KOPT-K1 (cell line): ENCODE measurements at regions not wholly inside any gene's neighbourhood (a gene's known extent, or its start where the extent isn't known, plus 50 kb on each side); places are given as distances from the start of the nearest gene placed in this dataset.
"Not testable (repeated sequence)": the region's sequence is repeated elsewhere in the genome, so short reads cannot be mapped to it uniquely, and the experiment has no call there.

Experiments
- H3K27ac ChIP-seq: fragments of 200-600 bp; sonication (generic); 2 replicates; pipeline ENCODE4 v1.5.1; 2016; ENCODE audit warnings: antibody characterized with exemption, mild to moderate bottlenecking, low read depth, low read length; ENCODE audit not compliant: poor library complexity, severe bottlenecking
- H3K36me3 ChIP-seq: fragments of 200-600 bp; sonication (generic); 2 replicates; pipeline ENCODE4 v1.5.1; 2017; ENCODE audit warnings: antibody characterized with exemption, mild to moderate bottlenecking, low read length, moderate library complexity; ENCODE audit not compliant: insufficient read depth
- H3K9me3 ChIP-seq: fragments of 200-600 bp; sonication (generic); 2 replicates; pipeline ENCODE4 v1.5.1; 2017; ENCODE audit warnings: antibody characterized with exemption, low read length, mild to moderate bottlenecking; ENCODE audit not compliant: insufficient read depth, poor library complexity, severe bottlenecking

DNA sequence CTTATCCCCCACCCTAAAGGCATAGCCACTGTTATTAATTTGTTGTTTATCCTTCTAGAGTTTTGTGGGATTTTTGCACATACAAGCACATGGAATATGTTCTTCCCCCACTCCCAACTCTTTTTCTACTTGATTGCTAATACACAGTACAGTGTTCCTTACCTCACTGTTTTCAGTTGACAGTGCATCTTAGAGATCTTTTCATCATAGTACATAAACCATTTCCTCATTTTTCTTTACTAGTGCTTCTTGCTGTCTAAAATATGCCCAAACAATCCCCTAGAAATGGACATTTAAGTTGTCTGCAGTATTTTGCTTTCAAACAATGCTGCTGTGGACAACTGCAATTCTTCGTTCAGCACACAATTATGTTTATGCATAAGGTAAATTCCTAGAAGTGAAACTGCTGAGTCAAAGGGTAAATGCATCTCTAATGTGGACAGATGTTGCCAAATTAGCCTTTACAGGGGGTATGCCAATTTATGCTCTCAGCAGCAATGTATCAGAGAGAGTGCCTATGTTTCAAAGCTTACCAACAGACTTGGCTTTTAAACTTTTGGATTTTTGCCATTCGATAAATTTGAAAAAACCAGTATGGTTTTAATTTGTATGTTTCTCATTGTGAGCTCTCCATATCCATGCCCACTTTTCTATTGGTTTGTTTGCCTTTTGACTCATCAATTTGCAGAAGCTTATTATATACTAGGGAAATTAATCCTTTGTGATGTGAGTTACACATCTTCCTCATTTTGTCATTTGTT lies 132.6 kb downstream of the MRPS6 start:
- Histone ChIP-seq H3K27ac (no peak overlapping the region), H3K36me3 (no peaks in the 10 kb centered on the region), H3K9me3 (peaks cover 7% of the 10 kb centered on the region)

DNA sequence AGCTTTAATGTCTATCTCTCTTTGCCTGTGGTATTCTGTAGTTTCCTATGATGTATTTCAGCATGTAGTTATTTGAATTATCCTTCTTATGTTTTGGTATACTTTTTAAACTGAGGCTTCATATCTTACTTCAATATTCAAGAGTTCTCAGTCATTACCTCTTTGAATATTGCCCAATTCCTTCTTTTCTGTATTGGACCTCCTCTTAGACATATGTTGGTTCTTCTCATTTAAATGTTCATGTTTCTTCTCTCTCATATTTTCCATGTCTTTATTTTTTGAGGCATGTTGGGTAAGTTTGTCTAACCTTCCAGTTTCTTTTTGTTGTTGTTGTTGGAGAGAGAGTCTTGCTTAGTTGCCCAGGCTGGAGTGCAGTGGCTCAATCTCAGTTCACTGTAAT lies 140.6 kb downstream of the MRPS6 start:
- H3K9me3 ChIP-seq = peaks cover 17% of the 10 kb centered on the region
- no peaks in the 10 kb centered on the region for H3K36me3 ChIP-seq
- no peak overlapping the region for H3K27ac ChIP-seq

DNA sequence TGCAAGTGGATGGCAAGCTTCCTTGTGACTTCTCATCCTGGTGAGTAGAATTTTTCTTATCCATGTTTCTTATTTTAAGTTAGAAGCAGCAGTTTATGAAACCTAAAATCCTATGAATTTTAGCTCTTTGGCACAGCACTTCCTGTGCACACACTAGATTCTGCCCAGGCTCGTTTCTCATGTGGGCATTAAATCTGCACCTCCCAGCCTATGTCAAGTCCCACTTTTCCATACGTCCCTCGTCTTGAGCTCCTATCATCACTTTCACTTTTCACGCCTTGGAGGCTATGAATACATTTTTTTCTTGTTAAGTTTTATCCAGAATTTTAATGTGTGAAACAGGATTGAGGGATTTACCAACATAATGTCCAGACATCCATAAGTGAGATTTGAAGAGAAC lies 142.1 kb downstream of the MRPS6 start:
- Histone ChIP-seq H3K27ac (no peak overlapping the region), H3K36me3 (no peaks in the 10 kb centered on the region), H3K9me3 (peaks cover 10% of the 10 kb centered on the region)

DNA sequence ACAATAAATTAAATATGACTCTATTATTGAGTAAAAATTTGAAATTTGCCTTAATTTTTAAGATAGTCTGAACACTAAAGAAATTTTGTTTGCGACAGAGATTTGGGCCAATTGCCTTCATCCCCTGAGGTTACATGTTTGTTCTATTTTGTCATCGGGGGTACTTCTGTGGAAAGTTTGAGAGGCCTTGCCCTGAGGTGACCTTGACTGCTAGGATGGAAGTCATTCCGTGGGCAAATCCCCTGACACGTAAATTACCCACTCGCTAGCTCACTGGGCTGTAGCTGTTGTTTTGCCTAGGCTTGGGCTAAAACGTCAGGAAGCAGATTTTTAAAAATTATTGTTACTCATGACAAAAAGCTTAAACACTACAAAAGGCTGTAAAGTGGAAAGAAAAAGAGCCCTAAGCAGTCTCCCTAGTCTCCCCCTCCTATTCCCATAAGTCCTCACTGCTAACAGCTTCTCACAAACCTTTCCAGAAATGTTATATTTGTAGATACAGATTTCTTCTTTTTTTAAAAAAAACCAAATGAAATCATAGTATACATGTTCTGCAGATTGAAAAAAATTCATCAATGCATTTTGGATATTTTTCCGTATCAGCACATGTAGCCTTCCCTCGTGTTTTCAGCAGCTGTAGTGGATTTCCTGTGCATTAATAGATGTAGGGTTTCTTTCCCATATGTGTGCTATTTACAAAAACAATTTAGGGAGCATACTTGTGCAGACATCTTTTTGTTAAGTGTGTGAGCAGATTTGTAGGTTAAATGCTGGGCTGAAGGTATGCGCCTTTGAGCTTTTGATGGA lies 142.7 kb downstream of the MRPS6 start:
- H3K27ac ChIP-seq = no peak overlapping the region
- H3K36me3 ChIP-seq = no peaks in the 10 kb centered on the region
- peaks cover 10% of the 10 kb centered on the region for H3K9me3 ChIP-seq

DNA sequence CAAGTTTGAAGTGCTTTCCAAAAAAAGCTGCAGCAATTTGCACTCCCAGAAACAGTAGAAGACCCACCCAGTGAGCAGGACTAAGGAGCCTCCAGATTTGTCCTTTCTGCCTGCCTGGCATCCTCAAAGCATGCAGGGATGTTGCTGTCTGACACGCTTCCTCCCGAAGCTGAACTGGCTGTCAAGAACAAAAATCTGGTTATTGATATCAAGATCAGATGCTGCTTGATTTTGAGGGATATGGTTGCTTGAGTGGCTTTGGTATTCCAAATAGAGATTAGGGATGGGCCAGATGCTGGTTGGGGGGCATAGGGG lies 143.3 kb downstream of the MRPS6 start:
- no peaks in the 10 kb centered on the region for H3K36me3 ChIP-seq
- H3K27ac ChIP-seq = no peak overlapping the region
- H3K9me3 ChIP-seq = peaks cover 10% of the 10 kb centered on the region

DNA sequence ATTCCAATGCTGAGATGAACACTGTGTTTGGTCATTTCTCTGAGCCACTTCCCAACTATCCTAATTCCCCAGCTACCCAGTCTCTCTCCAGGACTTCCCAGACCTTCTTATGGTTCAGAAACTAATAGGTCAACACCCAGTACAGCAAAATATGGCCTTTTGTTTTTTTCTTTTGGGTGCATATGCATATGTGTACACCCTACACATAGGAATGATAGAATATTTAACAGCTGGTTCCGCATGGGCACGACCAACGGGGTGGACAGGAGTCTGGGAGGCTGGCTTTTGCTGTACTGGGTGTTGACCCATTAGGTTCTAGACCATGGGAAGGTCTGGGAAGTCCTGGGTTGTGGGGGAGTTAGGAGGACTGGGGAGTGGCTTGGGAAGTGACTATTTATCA lies 143.9 kb downstream of the MRPS6 start:
- Histone ChIP-seq H3K27ac (no peak overlapping the region), H3K36me3 (no peaks in the 10 kb centered on the region), H3K9me3 (peaks cover 10% of the 10 kb centered on the region)

DNA sequence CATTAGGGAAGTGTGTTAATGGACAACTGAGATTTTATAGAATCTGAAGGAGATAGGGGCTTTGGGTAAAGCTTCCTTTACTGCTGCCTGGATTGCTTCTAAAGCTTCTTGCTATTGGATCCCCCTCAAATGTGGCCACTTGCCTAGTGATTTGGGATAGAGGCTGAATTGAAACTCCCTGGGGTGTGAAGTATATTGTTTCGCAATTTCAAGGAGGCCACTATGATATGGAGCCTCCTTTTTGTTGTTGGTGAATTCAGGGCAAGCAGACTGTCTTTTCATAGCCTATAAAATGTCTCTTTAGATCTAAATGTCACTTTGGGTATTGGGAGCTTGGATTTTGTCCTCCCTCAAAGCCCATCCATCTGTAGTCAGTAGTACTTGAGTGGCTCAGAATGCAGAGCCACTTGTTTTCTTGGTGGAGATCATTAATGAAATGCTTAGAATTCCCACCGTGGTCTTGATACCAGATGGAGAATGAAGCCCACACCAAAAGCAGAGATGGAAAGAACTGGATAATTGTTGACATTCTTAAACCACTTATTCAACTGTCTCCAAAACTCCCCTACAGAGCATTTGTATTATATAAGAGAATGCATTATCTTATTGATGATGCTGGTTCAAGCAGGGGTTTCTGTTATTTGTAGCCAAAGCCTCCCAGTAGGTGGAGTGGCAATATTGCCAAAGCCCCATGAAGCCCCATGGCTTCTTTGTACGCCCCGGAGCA lies 144.3 kb upstream of the KCNE2 start:
- peaks cover under 1% of the 10 kb centered on the region for H3K9me3 ChIP-seq
- no peak overlapping the region for H3K27ac ChIP-seq

DNA sequence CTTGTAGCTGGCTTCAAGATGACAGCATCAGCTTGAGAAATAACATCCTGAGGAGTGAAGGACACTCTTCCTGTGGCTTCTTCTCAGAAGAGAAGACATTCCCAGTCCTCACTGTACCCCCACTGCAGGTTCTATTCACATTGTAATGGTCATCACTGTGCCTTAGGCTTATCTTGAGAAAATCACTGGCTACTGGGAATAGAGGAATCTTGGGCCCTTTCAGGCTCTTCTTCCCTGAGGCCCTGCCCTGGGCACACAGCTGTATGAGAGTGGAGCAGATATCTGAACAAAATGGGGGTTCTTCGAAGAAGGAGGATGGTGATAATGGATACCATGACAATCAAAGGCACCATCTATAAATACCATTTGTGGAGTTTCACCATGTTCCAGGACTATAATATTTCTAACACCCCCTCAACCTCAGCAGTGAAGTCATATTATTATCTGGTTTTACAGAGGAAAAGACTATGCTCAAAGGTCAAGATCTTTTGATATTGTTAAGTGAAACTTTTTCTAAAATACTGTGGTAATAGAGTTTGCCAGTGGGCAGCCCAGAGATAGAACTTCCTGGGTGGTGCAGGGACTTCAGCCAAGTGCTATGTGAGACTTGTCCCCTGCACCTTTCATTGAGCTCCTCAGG lies 143.1 kb upstream of the KCNE2 start:
- Histone ChIP-seq H3K9me3 (no peaks in the 10 kb centered on the region), H3K27ac (no peak overlapping the region), H3K36me3 (no peaks in the 10 kb centered on the region)

More for the DNA sequence above, 144.3 kb upstream of the KCNE2 start:
- no peaks in the 10 kb centered on the region for H3K36me3 ChIP-seq

DNA sequence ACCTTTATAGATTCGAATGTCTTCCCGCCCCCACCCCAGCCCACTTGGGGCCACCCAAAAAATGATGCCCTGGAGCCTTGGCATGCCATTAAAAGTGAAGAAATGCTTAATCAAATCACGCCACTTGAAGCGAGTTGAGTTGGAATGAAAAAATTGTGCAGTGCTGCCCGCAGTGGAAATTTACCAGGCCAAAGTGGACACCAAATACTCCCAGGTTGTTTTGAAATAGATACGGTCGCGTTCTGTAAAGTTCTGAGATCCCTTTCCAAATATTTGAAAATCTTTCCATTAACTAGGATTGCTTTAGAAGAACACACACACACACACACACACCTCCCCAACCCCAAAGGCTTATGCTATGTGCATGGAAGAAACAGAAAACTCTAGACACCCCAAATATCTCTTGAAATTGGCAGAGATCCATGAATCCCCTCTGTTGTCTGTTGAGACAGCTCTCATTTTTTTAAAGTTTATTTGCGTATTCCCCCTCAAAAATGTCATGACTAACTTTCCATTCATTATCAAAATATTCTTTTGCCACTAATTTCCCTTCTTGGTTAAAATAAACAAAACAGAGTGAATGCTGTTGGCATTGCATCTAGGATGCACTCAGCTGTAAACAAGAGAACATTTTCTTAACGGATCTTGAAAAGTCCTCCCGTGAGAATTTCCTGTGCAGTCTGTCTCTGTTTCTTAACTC lies 142.3 kb upstream of the KCNE2 start:
- Histone ChIP-seq H3K9me3 (no peaks in the 10 kb centered on the region), H3K36me3 (no peaks in the 10 kb centered on the region), H3K27ac (no peak overlapping the region)

DNA sequence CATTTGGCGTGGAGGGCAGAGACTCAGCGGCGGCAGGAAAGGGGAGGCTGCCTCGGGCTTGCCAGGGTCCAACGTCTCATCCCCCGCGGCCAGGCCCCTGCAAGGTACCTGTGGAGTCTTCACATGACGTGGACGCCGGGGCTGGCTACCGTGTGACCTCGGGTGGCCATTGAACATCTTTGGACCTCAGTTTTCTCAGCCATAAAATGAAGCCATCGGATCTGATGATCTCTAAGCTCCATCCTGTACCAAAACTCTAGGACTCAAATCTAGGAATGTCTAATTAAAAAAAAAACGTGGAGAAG lies 141.8 kb upstream of the KCNE2 start:
- no peaks in the 10 kb centered on the region for H3K9me3 ChIP-seq
- H3K36me3 ChIP-seq = no peaks in the 10 kb centered on the region
- H3K27ac ChIP-seq = no peak overlapping the region

DNA sequence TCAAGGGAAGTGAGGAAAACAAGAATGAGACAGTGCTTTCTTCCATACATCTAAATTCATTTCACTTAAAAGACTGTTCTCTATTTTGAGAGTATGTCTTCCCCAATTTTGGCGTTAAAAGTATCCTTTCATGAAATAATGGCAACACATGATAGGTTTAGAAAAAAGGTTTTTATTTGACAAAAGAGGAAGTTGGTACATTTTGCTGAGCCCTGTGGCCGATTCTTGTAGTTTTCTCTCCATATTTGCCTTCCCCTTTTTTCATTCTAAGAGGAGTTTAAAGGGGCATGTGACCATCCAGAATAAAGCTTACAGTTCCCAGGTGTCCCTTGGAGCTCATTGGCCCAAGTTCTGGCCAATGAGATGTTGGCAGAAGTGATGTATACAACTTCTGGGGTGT lies 140.4 kb upstream of the KCNE2 start:
- H3K36me3 ChIP-seq = no peaks in the 10 kb centered on the region
- H3K27ac ChIP-seq = no peak overlapping the region
- no peaks in the 10 kb centered on the region for H3K9me3 ChIP-seq

DNA sequence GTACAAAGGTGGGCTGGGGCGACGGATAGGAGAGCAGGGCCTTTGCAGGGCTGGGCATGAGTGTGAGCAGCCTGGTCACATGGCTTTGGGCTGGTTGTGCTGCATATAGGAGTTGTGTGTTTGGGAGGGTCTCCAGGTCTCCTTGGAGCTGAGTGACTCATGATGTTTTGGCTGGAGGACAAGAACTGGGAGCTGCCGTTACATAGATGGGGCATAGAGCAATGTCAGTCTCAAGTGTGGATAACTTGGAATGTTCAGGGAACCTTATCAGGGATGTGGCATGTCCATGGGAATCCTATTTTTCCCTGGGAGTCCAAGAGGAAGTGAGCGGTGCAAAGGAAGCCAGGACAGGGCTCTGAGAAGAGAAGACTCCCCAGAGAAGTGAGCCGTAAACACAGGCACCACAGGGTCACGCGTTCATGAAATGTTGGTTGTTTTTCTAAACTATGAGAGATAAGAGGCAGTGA lies 136.4 kb upstream of the KCNE2 start:
- Histone ChIP-seq H3K36me3 (no peaks in the 10 kb centered on the region), H3K9me3 (no peaks in the 10 kb centered on the region), H3K27ac (no peak overlapping the region)

DNA sequence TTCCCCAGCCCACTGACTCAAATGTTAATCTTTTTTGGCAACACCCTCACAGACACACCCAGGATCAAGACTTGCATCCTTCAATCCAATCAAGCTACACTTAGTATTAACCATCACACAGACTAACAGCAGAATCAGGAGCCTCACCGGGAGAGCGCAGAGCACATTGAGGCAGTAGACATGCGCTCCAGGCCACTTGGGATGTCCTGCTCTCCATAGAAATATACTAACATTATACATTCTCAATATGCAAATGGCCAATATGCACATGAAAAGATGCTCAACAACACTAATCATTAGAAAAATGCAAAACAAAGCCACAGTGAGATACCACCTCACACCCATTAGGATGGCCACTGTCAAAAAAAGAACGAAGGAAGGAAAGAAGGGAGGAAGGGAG lies 135.0 kb upstream of the KCNE2 start:
- no peaks in the 10 kb centered on the region for H3K36me3 ChIP-seq
- H3K27ac ChIP-seq = no peak overlapping the region
- no peaks in the 10 kb centered on the region for H3K9me3 ChIP-seq

DNA sequence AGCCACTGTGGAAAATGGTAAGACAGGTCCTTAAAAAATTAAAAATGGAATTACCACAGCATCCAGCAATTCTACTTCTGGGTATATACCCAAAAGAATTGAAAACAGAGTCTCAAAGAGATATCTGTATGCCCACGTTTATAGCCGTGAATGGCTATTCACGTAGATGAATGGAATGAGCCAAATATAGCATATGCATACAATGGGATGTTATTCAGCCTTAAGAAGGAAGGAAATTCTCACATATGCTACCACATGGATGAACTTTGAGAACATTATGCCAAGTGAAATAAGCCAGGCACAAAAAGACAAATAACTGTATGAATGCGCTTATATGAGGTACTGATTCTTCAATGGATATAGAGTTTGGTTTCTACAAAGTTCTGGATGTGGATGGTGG lies 134.5 kb upstream of the KCNE2 start:
- Histone ChIP-seq H3K36me3 (no peaks in the 10 kb centered on the region), H3K9me3 (no peaks in the 10 kb centered on the region), H3K27ac (no peak overlapping the region)

DNA sequence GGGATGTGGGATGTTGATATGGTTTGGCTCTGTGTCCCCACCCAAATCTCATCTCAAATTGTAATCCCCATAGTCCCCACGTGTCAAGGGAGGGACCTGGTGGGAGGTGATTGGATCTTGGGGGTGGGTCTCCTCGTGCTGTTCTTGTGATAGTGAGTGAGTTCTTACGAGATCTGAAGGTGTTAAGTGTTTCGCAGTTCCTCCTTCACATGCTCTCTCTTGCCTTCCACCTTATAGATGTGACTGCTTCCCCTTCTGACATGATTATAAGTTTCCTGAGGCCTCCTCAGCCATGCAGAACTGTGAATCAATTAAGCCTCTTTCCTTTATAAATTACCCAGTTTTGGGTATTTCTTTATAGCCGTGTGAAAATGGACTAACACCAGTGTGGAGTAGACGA lies 130.1 kb upstream of the KCNE2 start:
- H3K27ac ChIP-seq, H3K36me3 ChIP-seq, H3K9me3 ChIP-seq: not testable (repeated sequence)
